WTC11 (cell line): ENCODE measurements at regions not wholly inside any gene's neighbourhood (a gene's known extent, or its start where the extent isn't known, plus 50 kb on each side); places are given as distances from the start of the nearest gene placed in this dataset.

ENCODE experiments used
- ATAC-seq: fragments of 200-7000 bp; cut with Tn5 transposase; 2 replicates; pipeline ENCODE4 v1.10.0; 2021; ENCODE audit warnings: mild to moderate bottlenecking, moderate library complexity
- CTCF ChIA-PET: fragments of 300-600 bp; sonication (Branson Sonifier 250); formaldehyde crosslinking; loops from one replicate; lab custom pipeline; 2021; ENCODE audit warnings: antibody characterized with exemption; lab: Charles Lee
- POLR2A ChIA-PET: fragments of 350-600 bp; sonication (Branson Sonifier 250); formaldehyde crosslinking; loops from one replicate; lab custom pipeline; 2021; ENCODE audit warnings: antibody characterized with exemption; lab: Charles Lee
- DNase-seq: peaks from one replicate; pipeline ENCODE4 v3.0.0; 2021; ENCODE audit warnings: low spot score
- H3K27ac Mint-ChIP-seq: 2 replicates; pipeline ENCODE4 v1.8.0; 2021; ENCODE audit warnings: mixed read lengths
- H3K27me3 Mint-ChIP-seq: 2 replicates; pipeline ENCODE4 v1.8.0; 2021; ENCODE audit warnings: low read depth, mild to moderate bottlenecking, moderate library complexity, mixed read lengths
- H3K36me3 Mint-ChIP-seq: 2 replicates; pipeline ENCODE4 v1.8.0; 2021; ENCODE audit warnings: mixed read lengths
- H3K4me1 Mint-ChIP-seq: 2 replicates; pipeline ENCODE4 v1.8.0; 2022; ENCODE audit warnings: mixed read lengths
- H3K4me3 Mint-ChIP-seq: 2 replicates; pipeline ENCODE4 v1.8.0; 2021; ENCODE audit warnings: mild to moderate bottlenecking, moderate library complexity, mixed read lengths
- H3K9me3 Mint-ChIP-seq: 2 replicates; pipeline ENCODE4 v1.8.0; 2021; ENCODE audit warnings: mixed read lengths
- ATF1 ChIP-seq: sonication (generic); formaldehyde crosslinking; IDR thresholded peaks from 2 replicates; pipeline ENCODE4 v1.8.1; 2023; ENCODE audit warnings: mild to moderate bottlenecking, moderate library complexity, missing genetic modification reagents
- E2F5 ChIP-seq: sonication (generic); formaldehyde crosslinking; IDR thresholded peaks from 2 replicates; pipeline ENCODE4 v1.8.1; 2022; ENCODE audit warnings: mild to moderate bottlenecking, moderate library complexity, missing genetic modification reagents
- ESRRA ChIP-seq: sonication (generic); formaldehyde crosslinking; IDR thresholded peaks from 2 replicates; pipeline ENCODE4 v1.8.1; 2022; ENCODE audit warnings: mild to moderate bottlenecking, missing genetic modification reagents, borderline replicate concordance
- JAZF1 ChIP-seq: fragments of 250-450 bp; sonication (Bioruptor Pico); IDR thresholded peaks from 2 replicates; pipeline ENCODE4 v1.9.0; 2021; ENCODE audit warnings: moderate library complexity, mild to moderate bottlenecking, inconsistent platforms
- KAT7 ChIP-seq: sonication (generic); formaldehyde crosslinking; IDR thresholded peaks from 2 replicates; pipeline ENCODE4 v1.8.1; 2023; ENCODE audit warnings: missing genetic modification reagents, mild to moderate bottlenecking, borderline replicate concordance
- MLX ChIP-seq: sonication (generic); formaldehyde crosslinking; IDR thresholded peaks from 2 replicates; pipeline ENCODE4 v1.8.1; 2023; ENCODE audit warnings: mild to moderate bottlenecking, missing genetic modification reagents, moderate library complexity
- NFATC4 ChIP-seq: fragments of 250-450 bp; sonication (Bioruptor Pico); IDR thresholded peaks from 2 replicates; pipeline ENCODE4 v1.9.0; 2021; ENCODE audit warnings: mild to moderate bottlenecking
- NFYB ChIP-seq: sonication (generic); formaldehyde crosslinking; conservative IDR thresholded peaks from 2 replicates; pipeline ENCODE4 v1.8.0; 2022; ENCODE audit warnings: low read depth, missing genetic modification reagents
- NR1H2 ChIP-seq: sonication (generic); formaldehyde crosslinking; IDR thresholded peaks from 2 replicates; pipeline ENCODE4 v1.9.0; 2021; ENCODE audit warnings: mild to moderate bottlenecking, moderate library complexity, missing genetic modification reagents
- NR2C2 ChIP-seq: sonication (generic); formaldehyde crosslinking; IDR thresholded peaks from 2 replicates; pipeline ENCODE4 v1.8.0; 2022; ENCODE audit warnings: mild to moderate bottlenecking, missing genetic modification reagents
- STAT6 ChIP-seq: sonication (generic); formaldehyde crosslinking; conservative IDR thresholded peaks from 2 replicates; pipeline ENCODE4 v1.8.1; 2023; ENCODE audit warnings: mild to moderate bottlenecking, low read depth, missing genetic modification reagents, moderate library complexity
- TCF7 ChIP-seq: sonication (generic); formaldehyde crosslinking; IDR thresholded peaks from 2 replicates; pipeline ENCODE4 v1.8.0; 2022; ENCODE audit warnings: mild to moderate bottlenecking, low read depth, missing genetic modification reagents, moderate library complexity
- TEAD1 ChIP-seq: sonication (generic); formaldehyde crosslinking; IDR thresholded peaks from 2 replicates; pipeline ENCODE4 v1.8.0; 2022; ENCODE audit warnings: mild to moderate bottlenecking, missing genetic modification reagents
- USF1 ChIP-seq: sonication (generic); formaldehyde crosslinking; IDR thresholded peaks from 2 replicates; pipeline ENCODE4 v1.8.0; 2022; ENCODE audit warnings: mild to moderate bottlenecking, missing genetic modification reagents
- TF ChIP-seq, protein P1 (sequence below): sonication (generic); formaldehyde crosslinking; IDR thresholded peaks from 2 replicates; pipeline ENCODE4 v1.8.1; 2023; ENCODE audit warnings: mild to moderate bottlenecking, missing genetic modification reagents
- TF ChIP-seq, protein P2 (sequence below): fragments of 250-450 bp; sonication (Bioruptor Pico); IDR thresholded peaks from 2 replicates; pipeline ENCODE4 v1.9.0; 2021; ENCODE audit warnings: mild to moderate bottlenecking
- TF ChIP-seq, protein P3 (sequence below): sonication (generic); formaldehyde crosslinking; IDR thresholded peaks from 2 replicates; pipeline ENCODE4 v1.8.0; 2022; ENCODE audit warnings: missing genetic modification reagents
- TF ChIP-seq, protein P4 (sequence below): sonication (generic); formaldehyde crosslinking; IDR thresholded peaks from 2 replicates; pipeline ENCODE4 v1.8.1; 2023; ENCODE audit warnings: mild to moderate bottlenecking, missing genetic modification reagents, moderate library complexity

GRCh38 chr16:54579106-54579728 is 292.6 kb upstream of the IRX3 start:
- Mint-ChIP-seq H3K27ac (no peak overlapping the region), H3K36me3 (no peaks in the 10 kb centered on the region), H3K4me1 (peaks cover 24% of the 10 kb centered on the region), H3K4me3 (no peak overlapping the region), H3K9me3 (no peaks in the 10 kb centered on the region), H3K27me3 (peaks cover 14% of the 10 kb centered on the region)
- DNase-seq (no peak), ATAC-seq (no peak)
- ChIA-PET POLR2A (no interaction called here), CTCF (interaction anchor here (0.6 kb wide), 1 partner anchor 1185 kb away, joined by 3 read pairs; no protein-coding TSS in a partner anchor)
- TF ChIP-seq NFATC4 (CRISPR knock-in tag) (no peak), NR2C2 (no peak), NR1H2 (CRISPR knock-in tag) (no peak), TCF7 (CRISPR knock-in tag) (no peak), JAZF1 (CRISPR knock-in tag) (no peak), TEAD1 (CRISPR knock-in tag) (no peak), NFYB (CRISPR knock-in tag) (no peak), MLX (CRISPR knock-in tag) (no peak)
- TF ChIP-seq, protein P1, sequence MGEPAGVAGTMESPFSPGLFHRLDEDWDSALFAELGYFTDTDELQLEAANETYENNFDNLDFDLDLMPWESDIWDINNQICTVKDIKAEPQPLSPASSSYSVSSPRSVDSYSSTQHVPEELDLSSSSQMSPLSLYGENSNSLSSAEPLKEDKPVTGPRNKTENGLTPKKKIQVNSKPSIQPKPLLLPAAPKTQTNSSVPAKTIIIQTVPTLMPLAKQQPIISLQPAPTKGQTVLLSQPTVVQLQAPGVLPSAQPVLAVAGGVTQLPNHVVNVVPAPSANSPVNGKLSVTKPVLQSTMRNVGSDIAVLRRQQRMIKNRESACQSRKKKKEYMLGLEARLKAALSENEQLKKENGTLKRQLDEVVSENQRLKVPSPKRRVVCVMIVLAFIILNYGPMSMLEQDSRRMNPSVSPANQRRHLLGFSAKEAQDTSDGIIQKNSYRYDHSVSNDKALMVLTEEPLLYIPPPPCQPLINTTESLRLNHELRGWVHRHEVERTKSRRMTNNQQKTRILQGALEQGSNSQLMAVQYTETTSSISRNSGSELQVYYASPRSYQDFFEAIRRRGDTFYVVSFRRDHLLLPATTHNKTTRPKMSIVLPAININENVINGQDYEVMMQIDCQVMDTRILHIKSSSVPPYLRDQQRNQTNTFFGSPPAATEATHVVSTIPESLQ = no peak
- TF ChIP-seq, protein P2, sequence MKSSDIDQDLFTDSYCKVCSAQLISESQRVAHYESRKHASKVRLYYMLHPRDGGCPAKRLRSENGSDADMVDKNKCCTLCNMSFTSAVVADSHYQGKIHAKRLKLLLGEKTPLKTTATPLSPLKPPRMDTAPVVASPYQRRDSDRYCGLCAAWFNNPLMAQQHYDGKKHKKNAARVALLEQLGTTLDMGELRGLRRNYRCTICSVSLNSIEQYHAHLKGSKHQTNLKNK (CRISPR knock-in tag) = no peak
- TF ChIP-seq, protein P3, sequence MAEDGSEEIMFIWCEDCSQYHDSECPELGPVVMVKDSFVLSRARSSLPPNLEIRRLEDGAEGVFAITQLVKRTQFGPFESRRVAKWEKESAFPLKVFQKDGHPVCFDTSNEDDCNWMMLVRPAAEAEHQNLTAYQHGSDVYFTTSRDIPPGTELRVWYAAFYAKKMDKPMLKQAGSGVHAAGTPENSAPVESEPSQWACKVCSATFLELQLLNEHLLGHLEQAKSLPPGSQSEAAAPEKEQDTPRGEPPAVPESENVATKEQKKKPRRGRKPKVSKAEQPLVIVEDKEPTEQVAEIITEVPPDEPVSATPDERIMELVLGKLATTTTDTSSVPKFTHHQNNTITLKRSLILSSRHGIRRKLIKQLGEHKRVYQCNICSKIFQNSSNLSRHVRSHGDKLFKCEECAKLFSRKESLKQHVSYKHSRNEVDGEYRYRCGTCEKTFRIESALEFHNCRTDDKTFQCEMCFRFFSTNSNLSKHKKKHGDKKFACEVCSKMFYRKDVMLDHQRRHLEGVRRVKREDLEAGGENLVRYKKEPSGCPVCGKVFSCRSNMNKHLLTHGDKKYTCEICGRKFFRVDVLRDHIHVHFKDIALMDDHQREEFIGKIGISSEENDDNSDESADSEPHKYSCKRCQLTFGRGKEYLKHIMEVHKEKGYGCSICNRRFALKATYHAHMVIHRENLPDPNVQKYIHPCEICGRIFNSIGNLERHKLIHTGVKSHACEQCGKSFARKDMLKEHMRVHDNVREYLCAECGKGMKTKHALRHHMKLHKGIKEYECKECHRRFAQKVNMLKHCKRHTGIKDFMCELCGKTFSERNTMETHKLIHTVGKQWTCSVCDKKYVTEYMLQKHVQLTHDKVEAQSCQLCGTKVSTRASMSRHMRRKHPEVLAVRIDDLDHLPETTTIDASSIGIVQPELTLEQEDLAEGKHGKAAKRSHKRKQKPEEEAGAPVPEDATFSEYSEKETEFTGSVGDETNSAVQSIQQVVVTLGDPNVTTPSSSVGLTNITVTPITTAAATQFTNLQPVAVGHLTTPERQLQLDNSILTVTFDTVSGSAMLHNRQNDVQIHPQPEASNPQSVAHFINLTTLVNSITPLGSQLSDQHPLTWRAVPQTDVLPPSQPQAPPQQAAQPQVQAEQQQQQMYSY (CRISPR knock-in tag) = no peak

DNA sequence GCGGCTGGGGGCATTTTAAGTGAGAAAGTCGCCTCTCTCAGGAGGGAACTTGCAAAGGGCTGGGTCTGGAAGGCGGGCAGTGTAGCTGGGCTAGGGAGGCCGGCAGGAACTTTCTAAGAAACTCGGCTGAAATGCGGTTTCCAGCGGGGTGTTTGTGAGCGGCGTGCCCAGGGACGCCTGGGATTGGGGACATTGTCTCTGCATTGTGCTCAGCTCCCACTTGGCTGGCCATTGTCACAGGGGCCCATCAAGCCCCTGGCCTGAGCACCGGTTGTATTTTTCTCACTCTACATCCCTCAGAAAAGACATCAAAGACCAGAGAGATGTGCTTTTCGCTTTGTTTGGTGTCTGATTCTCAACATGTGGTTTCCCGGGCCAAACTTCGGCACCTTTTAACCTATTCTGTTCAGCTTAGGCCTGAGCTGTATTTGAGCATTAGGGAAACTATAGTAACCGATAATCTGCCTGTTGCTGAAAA is 291.1 kb upstream of the IRX3 start:
- ChIA-PET CTCF (interaction anchor here (0.8 to 1.5 kb wide), 2 partner anchors 295 to 380 kb away, joined by 3 to 4 read pairs; no protein-coding TSS in a partner anchor), POLR2A (no interaction called here)
- DNase-seq (peak; percentile 40), ATAC-seq (peak; percentile 79)
- Mint-ChIP-seq H3K9me3 (no peaks in the 10 kb centered on the region), H3K4me3 (peak overlapping the region; percentile 22; the same call in 1 of the 2 replicates), H3K36me3 (no peaks in the 10 kb centered on the region), H3K4me1 (peaks cover 24% of the 10 kb centered on the region), H3K27ac (peak overlapping the region; percentile 82; the same call in 1 of the 2 replicates), H3K27me3 (peaks cover 14% of the 10 kb centered on the region)
- no peak for TF ChIP-seq E2F5
- no peak for TF ChIP-seq ESRRA (CRISPR knock-in tag)
- TF ChIP-seq, protein P3 (CRISPR knock-in tag) = no peak
- TF ChIP-seq ATF1 (CRISPR knock-in tag) = no peak
- no peak for TF ChIP-seq USF1 (CRISPR knock-in tag)
- no peak for TF ChIP-seq KAT7 (CRISPR knock-in tag)
- no peak for TF ChIP-seq STAT6 (CRISPR knock-in tag)
- TF ChIP-seq, protein P4, sequence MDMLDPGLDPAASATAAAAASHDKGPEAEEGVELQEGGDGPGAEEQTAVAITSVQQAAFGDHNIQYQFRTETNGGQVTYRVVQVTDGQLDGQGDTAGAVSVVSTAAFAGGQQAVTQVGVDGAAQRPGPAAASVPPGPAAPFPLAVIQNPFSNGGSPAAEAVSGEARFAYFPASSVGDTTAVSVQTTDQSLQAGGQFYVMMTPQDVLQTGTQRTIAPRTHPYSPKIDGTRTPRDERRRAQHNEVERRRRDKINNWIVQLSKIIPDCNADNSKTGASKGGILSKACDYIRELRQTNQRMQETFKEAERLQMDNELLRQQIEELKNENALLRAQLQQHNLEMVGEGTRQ (CRISPR knock-in tag) = no peak
